Stimulated activated naive B cell treated with anti-CD40 and anti-IgM and Interleukin-4, amounts not matched to agents 10 μg/mL and 1 μg/mL and 100 μg/mL, for 72 hours (primary cell): ENCODE measurements at regions not wholly inside any gene's neighbourhood (a gene's known extent, or its start where the extent isn't known, plus 50 kb on each side); places are given as distances from the start of the nearest gene placed in this dataset.

ENCODE experiments used
- ATAC-seq, 2 donors: fragments of 150-1000 bp; cut with Tn5 transposase; replicated peaks; 2 replicates each; pipeline ENCODE4 v1.10.0; 2021; ENCODE audit warnings: moderate library complexity in 1 of 2
- DNase-seq: peaks from one replicate; pipeline ENCODE4 v3.0.0; 2021
- H3K27ac Mint-ChIP-seq: one replicate; pipeline ENCODE4 v1.8.0; 2022; ENCODE audit warnings: mild to moderate bottlenecking, mixed read lengths
- H3K27me3 Mint-ChIP-seq, 2 donors: one replicate each; pipeline ENCODE4 v1.8.0; 2022; ENCODE audit warnings: mixed read lengths in 2 of 2
- H3K36me3 Mint-ChIP-seq, 2 donors: one replicate each; pipeline ENCODE4 v1.8.0; 2022; ENCODE audit warnings: mixed read lengths in 2 of 2, mild to moderate bottlenecking in 1 of 2
- H3K4me1 Mint-ChIP-seq, 2 donors: one replicate each; pipeline ENCODE4 v1.8.0; 2022; ENCODE audit warnings: mixed read lengths in 2 of 2, mild to moderate bottlenecking in 1 of 2
- H3K4me3 Mint-ChIP-seq, 2 donors: one replicate each; pipeline ENCODE4 v1.8.0; 2022; ENCODE audit warnings: mild to moderate bottlenecking in 2 of 2, mixed read lengths in 2 of 2, moderate library complexity in 1 of 2
- H3K9me3 Mint-ChIP-seq, 2 donors: one replicate each; pipeline ENCODE4 v1.8.0; 2022; ENCODE audit warnings: mixed read lengths in 2 of 2, mild to moderate bottlenecking in 1 of 2

GRCh38 chr6:56756791-56757587 lies 114.3 kb upstream of the DST start:
- DNase-seq (no peak), ATAC-seq (no peak)
- no peaks in the 10 kb centered on the region for H3K4me1 Mint-ChIP-seq
- H3K9me3 Mint-ChIP-seq: no peaks in the 10 kb centered on the region
- H3K4me3 Mint-ChIP-seq: no peak overlapping the region
- no peaks in the 10 kb centered on the region for H3K36me3 Mint-ChIP-seq
- H3K27ac Mint-ChIP-seq: no peak overlapping the region
- H3K27me3 Mint-ChIP-seq: no peaks in the 10 kb centered on the region

GRCh38 chr6:56756219-56756789 lies 113.6 kb upstream of the DST start:
- H3K36me3 Mint-ChIP-seq: no peaks in the 10 kb centered on the region
- ATAC-seq (no peak), DNase-seq (no peak)
- H3K4me1 Mint-ChIP-seq: no peaks in the 10 kb centered on the region
- no peaks in the 10 kb centered on the region for H3K9me3 Mint-ChIP-seq
- no peaks in the 10 kb centered on the region for H3K27me3 Mint-ChIP-seq
- H3K4me3 Mint-ChIP-seq: no peak overlapping the region
- no peak overlapping the region for H3K27ac Mint-ChIP-seq

DNA sequence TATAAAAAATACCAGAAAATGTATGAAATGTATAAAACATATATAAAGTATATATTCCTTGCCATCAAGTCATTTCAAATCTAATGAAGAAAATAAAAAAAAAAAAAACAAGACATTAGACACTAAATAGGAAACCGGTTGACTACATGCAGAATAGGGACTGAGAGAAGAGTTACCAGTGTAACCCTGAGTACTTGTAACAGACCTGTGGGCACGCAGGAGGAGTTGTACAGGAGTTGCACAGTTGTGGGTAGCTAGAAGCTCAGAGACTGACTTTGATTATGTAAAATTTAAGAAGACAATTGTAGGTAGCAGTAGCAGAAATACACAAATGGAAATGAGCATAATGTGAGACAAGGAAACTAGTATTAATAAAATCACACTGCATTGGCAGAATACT lies 112.4 kb upstream of the DST start:
- no peak for ATAC-seq

DNA sequence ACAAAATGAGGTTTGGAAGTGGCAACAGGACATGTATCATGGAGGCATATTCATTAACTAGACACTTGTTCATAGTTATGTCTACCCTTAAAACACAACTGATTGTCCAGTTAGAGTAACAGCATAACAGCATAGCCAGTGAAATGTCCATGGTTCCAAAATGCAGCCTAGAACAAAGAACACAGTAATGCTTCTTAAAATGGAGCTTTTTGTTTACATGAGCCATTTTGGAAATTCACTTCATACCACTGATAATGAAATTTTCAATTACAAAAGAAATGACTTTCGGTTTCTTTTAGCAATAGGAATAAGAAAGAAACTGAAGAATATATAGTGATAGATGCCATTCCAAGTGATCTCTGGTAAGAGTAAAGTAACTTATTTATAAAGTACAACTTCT lies 111.1 kb upstream of the DST start:
- Mint-ChIP-seq H3K4me3 (no peak overlapping the region), H3K27me3 (no peaks in the 10 kb centered on the region), H3K4me1 (no peaks in the 10 kb centered on the region), H3K9me3 (no peaks in the 10 kb centered on the region), H3K36me3 (no peaks in the 10 kb centered on the region), H3K27ac (no peak overlapping the region)
- DNase-seq (no peak), ATAC-seq (no peak)

More for the DNA sequence above, 112.4 kb upstream of the DST start:
- Mint-ChIP-seq H3K9me3 (no peaks in the 10 kb centered on the region), H3K27me3 (no peaks in the 10 kb centered on the region), H3K4me1 (no peaks in the 10 kb centered on the region), H3K4me3 (no peak overlapping the region), H3K36me3 (no peaks in the 10 kb centered on the region), H3K27ac (no peak overlapping the region)
- no peak for DNase-seq

GRCh38 chr6:56752534-56752933 lies 109.8 kb upstream of the DST start:
- no peak for ATAC-seq
- H3K27ac Mint-ChIP-seq: no peak overlapping the region
- no peak overlapping the region for H3K4me3 Mint-ChIP-seq
- no peaks in the 10 kb centered on the region for H3K4me1 Mint-ChIP-seq
- DNase-seq: no peak
- H3K9me3 Mint-ChIP-seq: no peaks in the 10 kb centered on the region
- no peaks in the 10 kb centered on the region for H3K27me3 Mint-ChIP-seq
- H3K36me3 Mint-ChIP-seq: no peaks in the 10 kb centered on the region

DNA sequence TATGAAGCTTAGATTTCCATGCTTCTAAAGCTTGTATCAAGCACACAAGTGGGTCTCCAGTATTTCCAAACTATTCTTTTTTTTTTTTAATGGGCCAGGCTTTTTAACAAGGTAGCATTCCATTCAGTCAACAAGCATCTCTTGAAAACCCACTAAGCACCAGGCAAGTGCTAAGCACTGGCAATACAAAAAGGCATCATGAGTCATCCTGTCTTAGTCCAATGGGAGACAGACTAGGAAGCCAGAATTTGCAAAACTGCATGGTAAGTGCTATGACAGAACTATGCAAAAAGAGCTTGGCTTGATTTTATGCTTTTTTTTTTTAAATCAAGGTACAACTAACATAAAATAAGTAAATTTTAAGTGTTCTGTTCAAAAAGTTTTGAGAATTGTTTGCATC lies 109.3 kb upstream of the DST start:
- DNase-seq: no peak
- Mint-ChIP-seq H3K9me3 (no peaks in the 10 kb centered on the region), H3K36me3 (no peaks in the 10 kb centered on the region), H3K27ac (no peak overlapping the region), H3K4me1 (no peaks in the 10 kb centered on the region), H3K27me3 (no peaks in the 10 kb centered on the region), H3K4me3 (no peak overlapping the region)
- ATAC-seq: no peak

GRCh38 chr6:56751604-56752003 lies 108.9 kb upstream of the DST start:
- Mint-ChIP-seq H3K4me1 (no peaks in the 10 kb centered on the region), H3K27me3 (no peaks in the 10 kb centered on the region), H3K4me3 (no peak overlapping the region), H3K36me3 (no peaks in the 10 kb centered on the region), H3K27ac (no peak overlapping the region), H3K9me3 (no peaks in the 10 kb centered on the region)
- DNase-seq (no peak), ATAC-seq (no peak)

- no peak for ATAC-seq
- Mint-ChIP-seq H3K27me3 (no peaks in the 10 kb centered on the region), H3K9me3 (no peaks in the 10 kb centered on the region), H3K4me3 (no peak overlapping the region), H3K4me1 (no peaks in the 10 kb centered on the region), H3K27ac (no peak overlapping the region), H3K36me3 (no peaks in the 10 kb centered on the region)
- DNase-seq: no peak
Observed at GRCh38 chr6:56750686-56751085, 108.0 kb upstream of the DST start.

DNA sequence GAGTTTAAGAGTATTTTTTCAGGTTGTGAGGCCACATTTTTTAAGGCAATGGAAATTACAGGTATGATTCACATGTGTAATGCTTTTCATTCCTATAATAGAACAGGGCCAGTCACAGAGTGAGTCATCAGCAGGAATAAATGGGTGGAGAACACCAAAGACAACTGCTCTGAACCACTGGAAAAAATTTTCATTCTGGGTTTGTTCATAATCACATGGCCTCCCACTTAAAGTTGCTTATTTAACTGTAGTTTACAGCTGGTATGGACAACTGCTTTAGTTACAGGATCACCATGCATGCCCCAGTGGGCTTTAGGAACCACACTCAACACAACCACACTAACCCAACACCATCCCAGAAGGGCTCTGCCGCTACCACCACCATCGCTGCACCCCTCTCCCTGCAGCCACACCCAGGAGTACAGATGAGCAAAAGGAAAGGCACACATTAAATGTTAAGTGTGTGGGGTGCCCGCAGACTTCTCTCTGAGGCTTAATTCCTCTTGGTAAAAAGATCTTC lies 107.0 kb upstream of the DST start:
- no peak for ATAC-seq
- no peaks in the 10 kb centered on the region for H3K36me3 Mint-ChIP-seq
- H3K27me3 Mint-ChIP-seq: no peaks in the 10 kb centered on the region
- no peaks in the 10 kb centered on the region for H3K4me1 Mint-ChIP-seq
- no peak for DNase-seq
- no peaks in the 10 kb centered on the region for H3K9me3 Mint-ChIP-seq
- no peak overlapping the region for H3K4me3 Mint-ChIP-seq
- no peak overlapping the region for H3K27ac Mint-ChIP-seq

DNA sequence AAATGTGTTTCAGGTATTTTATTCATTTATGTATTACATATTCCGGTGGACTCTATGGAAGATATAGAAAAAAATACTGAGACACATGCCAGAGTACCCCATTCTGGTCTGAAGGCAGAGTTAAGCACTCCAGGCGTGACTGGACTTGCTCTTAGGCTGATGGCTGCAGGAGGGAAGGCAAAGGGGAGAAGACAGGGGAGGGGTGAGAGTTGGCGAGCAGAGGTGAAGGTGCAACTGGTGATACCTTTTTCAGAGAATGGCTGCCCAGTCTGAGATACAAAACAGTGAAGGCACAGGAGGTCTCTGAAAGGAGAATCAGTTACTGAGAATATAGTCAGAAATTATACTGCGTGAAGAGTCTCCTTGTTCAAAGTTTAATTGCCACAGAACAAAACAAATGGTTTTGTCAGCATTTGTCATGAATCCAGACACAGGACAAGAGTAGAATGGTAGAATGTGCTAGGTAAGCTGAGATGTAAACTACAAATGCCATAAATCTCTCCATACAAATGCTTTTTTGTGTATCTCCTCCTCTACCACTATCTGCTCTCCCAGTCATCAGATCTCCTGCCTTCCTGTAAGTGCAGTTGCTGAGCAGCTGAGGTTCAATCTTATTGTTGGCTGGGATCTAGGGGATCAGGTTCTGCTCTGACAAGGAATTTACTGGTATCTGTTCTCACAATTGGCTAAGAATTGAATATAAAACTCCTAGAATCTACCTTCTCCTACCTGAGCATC lies 104.2 kb upstream of the DST start:
- no peak for ATAC-seq
- DNase-seq: no peak
- H3K36me3 Mint-ChIP-seq: no peaks in the 10 kb centered on the region
- no peaks in the 10 kb centered on the region for H3K27me3 Mint-ChIP-seq
- H3K9me3 Mint-ChIP-seq: no peaks in the 10 kb centered on the region
- peaks cover 3 to 9% of the 10 kb centered on the region in 2 donors for H3K4me1 Mint-ChIP-seq
- no peak overlapping the region for H3K4me3 Mint-ChIP-seq
- no peak overlapping the region for H3K27ac Mint-ChIP-seq

GRCh38 chr6:56745971-56746370 lies 103.3 kb upstream of the DST start:
- H3K4me3 Mint-ChIP-seq: no peak overlapping the region
- no peaks in the 10 kb centered on the region for H3K9me3 Mint-ChIP-seq
- DNase-seq (no peak), ATAC-seq (no peak)
- H3K36me3 Mint-ChIP-seq: no peaks in the 10 kb centered on the region
- no peaks in the 10 kb centered on the region for H3K27me3 Mint-ChIP-seq
- H3K27ac Mint-ChIP-seq: no peak overlapping the region
- peaks cover 3 to 10% of the 10 kb centered on the region in 2 donors for H3K4me1 Mint-ChIP-seq

DNA sequence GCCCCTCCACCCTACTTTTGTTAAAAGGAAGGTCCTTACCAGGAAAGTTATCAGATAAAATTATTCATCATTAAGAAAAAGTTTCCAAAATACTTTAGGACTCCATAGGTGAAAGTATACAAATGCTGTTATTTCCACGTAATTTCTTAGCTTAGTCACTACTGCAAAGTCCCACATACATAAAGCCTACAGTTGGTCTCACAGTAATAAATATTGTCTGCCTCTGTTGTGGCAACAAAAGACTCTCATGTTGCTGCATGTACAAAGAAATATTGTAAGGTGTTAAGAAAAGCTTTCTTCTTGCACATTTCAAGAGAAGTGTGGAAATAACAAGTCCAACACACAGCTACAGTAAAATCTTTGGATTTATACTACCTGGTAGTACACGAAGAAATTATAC lies 102.4 kb upstream of the DST start:
- H3K27me3 Mint-ChIP-seq: no peaks in the 10 kb centered on the region
- no peak overlapping the region for H3K4me3 Mint-ChIP-seq
- peaks cover 3 to 10% of the 10 kb centered on the region in 2 donors for H3K4me1 Mint-ChIP-seq
- no peaks in the 10 kb centered on the region for H3K36me3 Mint-ChIP-seq
- H3K9me3 Mint-ChIP-seq: no peaks in the 10 kb centered on the region
- ATAC-seq (no peak), DNase-seq (no peak)
- no peak overlapping the region for H3K27ac Mint-ChIP-seq

GRCh38 chr6:56744528-56744927 lies 101.8 kb upstream of the DST start:
- H3K27ac Mint-ChIP-seq: no peak overlapping the region
- peaks cover 3 to 10% of the 10 kb centered on the region in 2 donors for H3K4me1 Mint-ChIP-seq
- no peak for DNase-seq
- H3K4me3 Mint-ChIP-seq: no peak overlapping the region
- H3K9me3 Mint-ChIP-seq: no peaks in the 10 kb centered on the region
- H3K36me3 Mint-ChIP-seq: no peaks in the 10 kb centered on the region
- H3K27me3 Mint-ChIP-seq: no peaks in the 10 kb centered on the region
- ATAC-seq: no peak

- Mint-ChIP-seq H3K27me3 (no peaks in the 10 kb centered on the region), H3K36me3 (no peaks in the 10 kb centered on the region), H3K9me3 (no peaks in the 10 kb centered on the region), H3K4me1 (peaks cover 3 to 10% of the 10 kb centered on the region in 2 donors), H3K27ac (no peak overlapping the region), H3K4me3 (peak overlapping the region; percentile 37 to 73)
- DNase-seq (no peak), ATAC-seq (peak; percentile 51 to 59)
Observed at GRCh38 chr6:56742122-56742791, 99.6 kb upstream of the DST start.
